ENCODE measurements at regions not wholly inside any gene's neighbourhood (a gene's known extent, or its start where the extent isn't known, plus 50 kb on each side); places are given as distances from the start of the nearest gene placed in this dataset.

DNA sequence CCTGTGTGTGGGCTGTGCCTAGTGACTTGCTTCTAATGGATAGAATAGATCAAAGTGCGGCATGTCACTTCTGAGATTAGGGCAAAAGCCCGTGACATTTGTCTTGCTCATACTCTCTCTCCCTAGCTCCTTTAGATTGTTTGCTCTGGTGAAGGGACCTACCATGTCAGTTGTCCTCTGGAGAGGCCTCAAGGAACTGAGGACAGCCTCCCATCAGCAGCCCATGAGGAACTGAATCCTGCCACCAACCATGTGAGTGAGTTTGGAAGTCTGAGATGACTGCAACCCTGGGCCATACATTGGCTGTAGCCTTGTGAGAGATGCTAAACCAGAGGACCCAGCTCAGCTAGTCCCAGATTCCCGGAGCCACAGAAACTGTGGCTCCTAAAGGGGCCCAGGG lies 101.6 kb upstream of the ESRRB start:
- Histone ChIP-seq H3K36me3 (no peaks in the 10 kb centered on the region), H3K4me1 (no peaks in the 10 kb centered on the region), H3K27ac (no peak overlapping the region), H3K27me3 (replicated peaks in 1 of 7) (peaks cover 0 to 20% (median 0%) of the 10 kb centered on the region in 7 donors), H3K4me3 (no peak overlapping the region), H3K9me3 (no peaks in the 10 kb centered on the region)
- no peak for TF ChIP-seq POLR2A (IDR thresholded peaks at IDR 0.05)
- no peak for TF ChIP-seq POLR2AphosphoS5 (IDR thresholded peaks at IDR 0.05)
- TF ChIP-seq, protein P1, sequence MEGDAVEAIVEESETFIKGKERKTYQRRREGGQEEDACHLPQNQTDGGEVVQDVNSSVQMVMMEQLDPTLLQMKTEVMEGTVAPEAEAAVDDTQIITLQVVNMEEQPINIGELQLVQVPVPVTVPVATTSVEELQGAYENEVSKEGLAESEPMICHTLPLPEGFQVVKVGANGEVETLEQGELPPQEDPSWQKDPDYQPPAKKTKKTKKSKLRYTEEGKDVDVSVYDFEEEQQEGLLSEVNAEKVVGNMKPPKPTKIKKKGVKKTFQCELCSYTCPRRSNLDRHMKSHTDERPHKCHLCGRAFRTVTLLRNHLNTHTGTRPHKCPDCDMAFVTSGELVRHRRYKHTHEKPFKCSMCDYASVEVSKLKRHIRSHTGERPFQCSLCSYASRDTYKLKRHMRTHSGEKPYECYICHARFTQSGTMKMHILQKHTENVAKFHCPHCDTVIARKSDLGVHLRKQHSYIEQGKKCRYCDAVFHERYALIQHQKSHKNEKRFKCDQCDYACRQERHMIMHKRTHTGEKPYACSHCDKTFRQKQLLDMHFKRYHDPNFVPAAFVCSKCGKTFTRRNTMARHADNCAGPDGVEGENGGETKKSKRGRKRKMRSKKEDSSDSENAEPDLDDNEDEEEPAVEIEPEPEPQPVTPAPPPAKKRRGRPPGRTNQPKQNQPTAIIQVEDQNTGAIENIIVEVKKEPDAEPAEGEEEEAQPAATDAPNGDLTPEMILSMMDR (IDR thresholded peaks at IDR 0.05 in 8 of 11, conservative IDR thresholded peaks at IDR 0.05 in 3 of 11), result no peak
- intact Hi-C loops (cut with DNase I; ENCODE audit: low total_unique reads), result no loop called here
- WGBS, 5 donors, result 83 to 91% (median 89%) methylated on average over 3 of the region's 3 CpGs
- no peak for DNase-seq

DNA sequence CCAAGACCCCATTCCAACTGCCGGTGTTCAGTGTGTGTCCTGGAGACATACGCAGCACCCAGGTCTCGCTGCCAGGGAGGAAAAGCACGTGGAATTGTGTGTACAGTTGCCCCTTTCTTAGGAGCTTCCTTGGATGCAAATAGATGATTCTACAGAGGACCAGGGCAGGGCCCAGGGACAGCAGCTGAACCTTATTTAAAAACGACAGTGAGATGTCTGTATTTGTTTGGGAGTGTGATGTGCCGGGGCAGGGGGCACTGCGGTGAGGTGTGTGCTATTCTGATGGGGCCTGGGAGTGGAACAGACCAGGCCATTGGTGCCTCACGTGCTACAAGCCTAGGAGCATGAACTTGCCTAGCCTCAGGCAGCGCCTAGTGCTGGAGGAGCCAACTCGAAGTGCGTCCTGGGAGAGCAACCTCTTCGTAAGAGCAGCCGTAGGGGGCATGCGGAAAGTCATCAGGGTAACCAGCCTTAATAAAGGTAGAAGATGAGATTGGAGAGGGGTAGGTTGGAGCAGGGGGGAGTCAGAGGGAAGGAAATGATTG lies 98.3 kb upstream of the ESRRB start:
- Histone ChIP-seq H3K4me1 (no peaks in the 10 kb centered on the region), H3K9me3 (no peaks in the 10 kb centered on the region), H3K27ac (no peak overlapping the region), H3K36me3 (no peaks in the 10 kb centered on the region), H3K4me3 (no peak overlapping the region), H3K27me3 (replicated peaks in 1 of 7) (peaks cover 0 to 5% (median 0%) of the 10 kb centered on the region in 7 donors)
- 77 to 83% (median 80%) methylated on average over 14 of the region's 14 CpGs for WGBS, 5 donors
- intact Hi-C loops (cut with DNase I; ENCODE audit: low total_unique reads), result no loop called here
- TF ChIP-seq POLR2A (IDR thresholded peaks at IDR 0.05), result no peak
- no peak for TF ChIP-seq POLR2AphosphoS5 (IDR thresholded peaks at IDR 0.05)
- TF ChIP-seq, protein P1 (IDR thresholded peaks at IDR 0.05 in 8 of 11, conservative IDR thresholded peaks at IDR 0.05 in 3 of 11), result no peak
- DNase-seq, result no peak

DNA sequence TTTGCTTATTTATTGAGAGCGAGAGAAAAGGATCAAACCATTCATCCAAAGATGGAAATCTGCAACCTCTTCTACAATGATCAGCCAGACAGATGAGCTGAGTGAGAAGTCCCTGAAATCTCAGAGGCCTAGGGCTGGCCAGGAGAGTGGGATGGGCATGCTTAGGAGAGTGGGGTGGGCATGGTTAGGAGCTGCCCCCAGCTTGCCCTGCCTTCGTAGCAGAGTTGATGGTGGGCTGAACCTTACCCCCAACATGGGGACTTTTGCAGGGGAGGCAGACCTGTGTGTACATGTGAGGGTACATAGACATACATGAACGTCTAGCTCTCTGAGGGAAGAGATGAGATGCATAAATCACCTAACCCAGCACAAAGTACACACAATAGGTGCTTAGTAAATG lies 95.7 kb upstream of the ESRRB start:
- Histone ChIP-seq H3K27ac (no peak overlapping the region), H3K9me3 (no peaks in the 10 kb centered on the region), H3K27me3 (replicated peaks in 1 of 7) (peaks cover 0 to 5% (median 0%) of the 10 kb centered on the region in 7 donors), H3K4me3 (no peak overlapping the region), H3K4me1 (no peaks in the 10 kb centered on the region), H3K36me3 (no peaks in the 10 kb centered on the region)
- 35 to 49% (median 44%) methylated on average over 3 of the region's 3 CpGs for WGBS, 5 donors
- no peak for DNase-seq
- no peak for TF ChIP-seq POLR2A (IDR thresholded peaks at IDR 0.05)
- TF ChIP-seq, protein P1 (IDR thresholded peaks at IDR 0.05 in 8 of 11, conservative IDR thresholded peaks at IDR 0.05 in 3 of 11), result no peak
- no peak for TF ChIP-seq POLR2AphosphoS5 (IDR thresholded peaks at IDR 0.05)
- intact Hi-C loops (cut with DNase I; ENCODE audit: low total_unique reads), result no loop called here

DNA sequence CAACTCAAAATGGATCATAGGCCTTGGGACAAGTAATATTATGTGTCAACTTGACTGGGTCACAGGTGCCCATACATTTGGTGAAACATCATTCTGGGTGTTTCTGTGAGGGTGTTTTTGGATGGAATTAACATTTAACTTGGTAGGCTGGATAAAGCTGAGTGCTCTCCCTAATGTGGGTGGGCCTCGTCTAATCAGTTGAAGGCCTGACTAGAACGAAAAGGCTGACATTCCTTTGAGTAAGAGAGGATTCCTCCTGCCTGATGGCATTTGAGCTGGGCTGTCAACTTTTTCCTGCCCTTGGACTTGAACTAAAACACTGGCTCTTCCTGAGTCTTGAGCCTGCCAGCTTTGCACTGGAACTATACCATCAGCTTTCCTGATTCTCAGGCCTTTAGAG lies 93.4 kb upstream of the ESRRB start:
- no peak for DNase-seq
- H3K9me3 ChIP-seq, result no peaks in the 10 kb centered on the region
- H3K4me3 ChIP-seq, result no peak overlapping the region
- no peaks in the 10 kb centered on the region for H3K4me1 ChIP-seq
- TF ChIP-seq, protein P1 (IDR thresholded peaks at IDR 0.05 in 8 of 11, conservative IDR thresholded peaks at IDR 0.05 in 3 of 11), result no peak
- TF ChIP-seq POLR2AphosphoS5 (IDR thresholded peaks at IDR 0.05), result no peak
- no peak for TF ChIP-seq POLR2A (IDR thresholded peaks at IDR 0.05)
- no peak overlapping the region for H3K27ac ChIP-seq
- H3K27me3 ChIP-seq (replicated peaks in 1 of 7), result peaks cover 0 to 5% (median 0%) of the 10 kb centered on the region in 7 donors
- H3K36me3 ChIP-seq, result no peaks in the 10 kb centered on the region
- WGBS, 5 donors, result 44 to 72% (median 64%) methylated on average over 2 of the region's 2 CpGs
- intact Hi-C loops (cut with DNase I; ENCODE audit: low total_unique reads), result no loop called here

All from spleen (tissue), 11 donors.